ENCODE measurements at regions not wholly inside any gene's neighbourhood (a gene's known extent, or its start where the extent isn't known, plus 50 kb on each side); places are given as distances from the start of the nearest gene placed in this dataset.
"Not testable (repeated sequence)": the region's sequence is repeated elsewhere in the genome, so short reads cannot be mapped to it uniquely, and the experiment has no call there.

GRCh38 chr12:114847441-114848035 is 163.6 kb upstream of the TBX3 start:
- H3K4me1 ChIP-seq (ENCODE audit: control insufficient read depth in 5 of 5, insufficient read depth in 5 of 5, low read length in 5 of 5), result peaks cover 0 to 13% (median 10%) of the 10 kb centered on the region in 5 donors
- H3K27me3 ChIP-seq (ENCODE audit: control insufficient read depth in 5 of 5, insufficient read depth in 4 of 5, low read length in 5 of 5), result peaks cover 0 to 2% (median 0%) of the 10 kb centered on the region in 5 donors
- no peak overlapping the region for H3K4me3 ChIP-seq (ENCODE audit: low read depth in 1 of 5, low read length in 5 of 5)
- no peak overlapping the region for H3K27ac ChIP-seq (ENCODE audit: low read depth, low read length)
- H3K9ac ChIP-seq (ENCODE audit: low read length in 5 of 5), result no peak overlapping the region
- H3K36me3 ChIP-seq (ENCODE audit: control insufficient read depth in 5 of 5, insufficient read depth in 5 of 5, low read length in 5 of 5), result no peaks in the 10 kb centered on the region
- no peaks in the 10 kb centered on the region for H3K9me3 ChIP-seq (ENCODE audit: control insufficient read depth in 5 of 5, low read length in 5 of 5)

DNA sequence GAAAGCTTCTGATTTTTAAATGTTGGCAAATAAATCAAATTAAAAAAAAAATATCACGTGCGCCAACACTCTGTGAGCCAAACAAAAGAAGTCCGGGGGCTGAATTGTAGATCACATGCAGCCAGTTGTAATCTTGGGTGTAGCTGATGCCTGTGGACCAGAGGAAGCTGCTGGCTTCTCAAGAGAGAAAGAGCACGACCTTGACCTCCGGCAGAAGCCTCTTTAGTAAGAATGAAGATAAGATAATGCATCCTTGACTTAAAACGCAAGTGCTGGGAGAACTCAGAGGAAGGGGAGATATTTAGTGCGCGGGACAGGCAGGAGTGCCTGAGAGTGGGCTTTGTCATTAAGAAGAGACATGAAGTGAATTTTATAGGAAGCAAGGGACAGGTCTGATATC is 162.8 kb upstream of the TBX3 start:
- no peaks in the 10 kb centered on the region for H3K36me3 ChIP-seq (ENCODE audit: control insufficient read depth in 5 of 5, insufficient read depth in 5 of 5, low read length in 5 of 5)
- no peaks in the 10 kb centered on the region for H3K9me3 ChIP-seq (ENCODE audit: control insufficient read depth in 5 of 5, low read length in 5 of 5)
- no peak overlapping the region for H3K9ac ChIP-seq (ENCODE audit: low read length in 5 of 5)
- H3K27ac ChIP-seq (ENCODE audit: low read depth, low read length), result no peak overlapping the region
- H3K4me1 ChIP-seq (ENCODE audit: control insufficient read depth in 5 of 5, insufficient read depth in 5 of 5, low read length in 5 of 5), result peaks cover 0 to 13% (median 10%) of the 10 kb centered on the region in 5 donors
- peaks cover 0 to 2% (median 0%) of the 10 kb centered on the region in 5 donors for H3K27me3 ChIP-seq (ENCODE audit: control insufficient read depth in 5 of 5, insufficient read depth in 4 of 5, low read length in 5 of 5)
- no peak overlapping the region for H3K4me3 ChIP-seq (ENCODE audit: low read depth in 1 of 5, low read length in 5 of 5)

- no peak overlapping the region for H3K27ac ChIP-seq (ENCODE audit: low read depth, low read length)
- no peak overlapping the region for H3K9ac ChIP-seq (ENCODE audit: low read length in 5 of 5)
- peaks cover 0 to 2% (median 0%) of the 10 kb centered on the region in 5 donors for H3K9me3 ChIP-seq (ENCODE audit: control insufficient read depth in 5 of 5, low read length in 5 of 5)
- H3K4me1 ChIP-seq (ENCODE audit: control insufficient read depth in 5 of 5, insufficient read depth in 5 of 5, low read length in 5 of 5), result no peaks in the 10 kb centered on the region
- no peaks in the 10 kb centered on the region for H3K36me3 ChIP-seq (ENCODE audit: control insufficient read depth in 5 of 5, insufficient read depth in 5 of 5, low read length in 5 of 5)
- H3K4me3 ChIP-seq (ENCODE audit: low read depth in 1 of 5, low read length in 5 of 5), result no peak overlapping the region
- no peaks in the 10 kb centered on the region for H3K27me3 ChIP-seq (ENCODE audit: control insufficient read depth in 5 of 5, insufficient read depth in 4 of 5, low read length in 5 of 5)
Measured at GRCh38 chr12:114841557-114842251, 157.7 kb upstream of the TBX3 start.

DNA sequence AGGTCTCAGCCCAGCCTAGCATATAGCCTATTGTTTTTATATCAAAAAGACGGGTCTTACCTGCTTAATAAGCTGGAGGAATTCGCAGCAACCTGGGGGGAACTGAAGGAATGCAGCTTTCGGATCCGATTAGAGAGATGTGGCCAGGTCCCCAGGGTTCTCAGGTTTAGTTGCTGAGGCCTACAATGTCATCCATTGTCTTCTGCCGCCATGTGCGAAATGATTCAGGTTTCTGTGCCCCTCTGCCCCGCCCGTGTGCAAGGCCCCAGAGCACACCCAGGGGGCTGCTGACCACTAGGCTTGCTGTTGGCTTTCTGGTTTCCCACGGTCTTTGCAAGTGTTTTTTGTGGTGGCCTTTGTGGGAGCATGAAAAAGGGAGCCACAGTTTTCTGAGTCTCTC is 154.5 kb upstream of the TBX3 start:
- Histone ChIP-seq H3K4me1 (ENCODE audit: control insufficient read depth in 5 of 5, insufficient read depth in 5 of 5, low read length in 5 of 5) (no peaks in the 10 kb centered on the region), H3K4me3 (ENCODE audit: low read depth in 1 of 5, low read length in 5 of 5) (no peak overlapping the region), H3K9ac (ENCODE audit: low read length in 5 of 5) (no peak overlapping the region), H3K27ac (ENCODE audit: low read depth, low read length) (no peak overlapping the region), H3K36me3 (ENCODE audit: control insufficient read depth in 5 of 5, insufficient read depth in 5 of 5, low read length in 5 of 5) (no peaks in the 10 kb centered on the region), H3K27me3 (ENCODE audit: control insufficient read depth in 5 of 5, insufficient read depth in 4 of 5, low read length in 5 of 5) (no peaks in the 10 kb centered on the region), H3K9me3 (ENCODE audit: control insufficient read depth in 5 of 5, low read length in 5 of 5) (peaks cover 4 to 11% (median 8%) of the 10 kb centered on the region in 5 donors)

- no peak overlapping the region for H3K4me3 ChIP-seq (ENCODE audit: low read depth in 1 of 5, low read length in 5 of 5)
- H3K9me3 ChIP-seq (ENCODE audit: control insufficient read depth in 5 of 5, low read length in 5 of 5), result peaks cover 4 to 11% (median 8%) of the 10 kb centered on the region in 5 donors
- H3K9ac ChIP-seq (ENCODE audit: low read length in 5 of 5), result no peak overlapping the region
- H3K27me3 ChIP-seq (ENCODE audit: control insufficient read depth in 5 of 5, insufficient read depth in 4 of 5, low read length in 5 of 5), result no peaks in the 10 kb centered on the region
- no peak overlapping the region for H3K27ac ChIP-seq (ENCODE audit: low read depth, low read length)
- H3K36me3 ChIP-seq (ENCODE audit: control insufficient read depth in 5 of 5, insufficient read depth in 5 of 5, low read length in 5 of 5), result no peaks in the 10 kb centered on the region
- no peaks in the 10 kb centered on the region for H3K4me1 ChIP-seq (ENCODE audit: control insufficient read depth in 5 of 5, insufficient read depth in 5 of 5, low read length in 5 of 5)
Measured at GRCh38 chr12:114836609-114837008, 152.6 kb upstream of the TBX3 start.

DNA sequence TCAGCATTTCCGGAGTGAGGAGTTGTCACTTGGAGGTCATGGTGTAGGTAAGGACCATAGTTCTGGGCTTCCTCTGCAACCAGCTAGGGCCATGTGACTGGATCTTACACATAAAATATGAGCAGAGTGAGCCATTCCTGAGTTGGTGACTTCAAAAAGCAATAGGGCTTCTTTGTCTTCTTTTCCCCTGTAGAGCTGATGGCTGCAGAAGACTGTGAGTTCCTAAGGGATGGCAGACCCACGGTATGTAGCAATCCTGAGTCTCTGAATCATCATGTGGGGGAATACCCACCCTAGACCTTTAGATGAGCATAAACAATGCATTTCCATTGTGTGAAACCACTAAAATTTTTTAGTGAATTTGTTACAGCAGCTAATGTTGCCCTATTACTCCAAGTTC is 151.1 kb upstream of the TBX3 start:
- Histone ChIP-seq H3K27me3 (ENCODE audit: control insufficient read depth in 5 of 5, insufficient read depth in 4 of 5, low read length in 5 of 5) (no peaks in the 10 kb centered on the region), H3K9ac (ENCODE audit: low read length in 5 of 5) (no peak overlapping the region), H3K4me1 (ENCODE audit: control insufficient read depth in 5 of 5, insufficient read depth in 5 of 5, low read length in 5 of 5) (no peaks in the 10 kb centered on the region), H3K36me3 (ENCODE audit: control insufficient read depth in 5 of 5, insufficient read depth in 5 of 5, low read length in 5 of 5) (no peaks in the 10 kb centered on the region), H3K27ac (ENCODE audit: low read depth, low read length) (no peak overlapping the region), H3K9me3 (ENCODE audit: control insufficient read depth in 5 of 5, low read length in 5 of 5) (peaks cover 4 to 11% (median 8%) of the 10 kb centered on the region in 5 donors), H3K4me3 (ENCODE audit: low read depth in 1 of 5, low read length in 5 of 5) (no peak overlapping the region)

GRCh38 chr12:114834621-114835020 is 150.6 kb upstream of the TBX3 start:
- no peaks in the 10 kb centered on the region for H3K27me3 ChIP-seq (ENCODE audit: control insufficient read depth in 5 of 5, insufficient read depth in 4 of 5, low read length in 5 of 5)
- H3K36me3 ChIP-seq (ENCODE audit: control insufficient read depth in 5 of 5, insufficient read depth in 5 of 5, low read length in 5 of 5), result no peaks in the 10 kb centered on the region
- peaks cover 4 to 11% (median 8%) of the 10 kb centered on the region in 5 donors for H3K9me3 ChIP-seq (ENCODE audit: control insufficient read depth in 5 of 5, low read length in 5 of 5)
- H3K4me1 ChIP-seq (ENCODE audit: control insufficient read depth in 5 of 5, insufficient read depth in 5 of 5, low read length in 5 of 5), result no peaks in the 10 kb centered on the region
- no peak overlapping the region for H3K27ac ChIP-seq (ENCODE audit: low read depth, low read length)
- H3K4me3 ChIP-seq (ENCODE audit: low read depth in 1 of 5, low read length in 5 of 5), result no peak overlapping the region
- H3K9ac ChIP-seq (ENCODE audit: low read length in 5 of 5), result no peak overlapping the region

DNA sequence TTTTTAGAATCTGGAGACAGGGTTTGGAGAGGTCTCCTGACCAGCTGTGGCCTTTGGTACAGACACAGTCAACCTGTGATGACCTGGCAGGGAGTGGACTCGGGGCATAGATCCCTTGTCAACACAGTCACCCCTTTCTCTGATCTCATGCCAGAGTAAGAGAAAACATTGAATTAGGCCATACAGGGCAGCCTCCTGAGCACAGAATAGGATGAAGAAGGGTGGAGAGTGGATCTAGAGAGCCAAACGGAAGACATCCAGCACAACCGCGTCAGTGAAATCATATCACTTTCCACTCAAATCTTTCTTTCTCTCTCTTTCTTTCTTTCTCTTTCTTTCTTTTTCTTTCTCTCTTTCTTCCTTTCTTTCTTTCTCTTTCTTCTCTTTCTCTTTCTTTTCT is 145.9 kb upstream of the TBX3 start:
- Histone ChIP-seq H3K9me3 (ENCODE audit: control insufficient read depth in 5 of 5, low read length in 5 of 5) (no peaks in the 10 kb centered on the region), H3K27me3 (ENCODE audit: control insufficient read depth in 5 of 5, insufficient read depth in 4 of 5, low read length in 5 of 5) (peaks cover 0 to 4% (median 0%) of the 10 kb centered on the region in 5 donors), H3K36me3 (ENCODE audit: control insufficient read depth in 5 of 5, insufficient read depth in 5 of 5, low read length in 5 of 5) (no peaks in the 10 kb centered on the region), H3K4me1 (ENCODE audit: control insufficient read depth in 5 of 5, insufficient read depth in 5 of 5, low read length in 5 of 5) (no peaks in the 10 kb centered on the region), H3K4me3 (ENCODE audit: low read depth in 1 of 5, low read length in 5 of 5) (no peak overlapping the region), H3K27ac (ENCODE audit: low read depth, low read length) (no peak overlapping the region), H3K9ac (ENCODE audit: low read length in 5 of 5) (no peak overlapping the region)

GRCh38 chr12:114829244-114829643 is 145.3 kb upstream of the TBX3 start:
- not testable (repeated sequence) for H3K4me3 ChIP-seq (ENCODE audit: low read depth in 1 of 5, low read length in 5 of 5); H3K36me3 ChIP-seq (ENCODE audit: control insufficient read depth in 5 of 5, insufficient read depth in 5 of 5, low read length in 5 of 5); H3K9me3 ChIP-seq (ENCODE audit: control insufficient read depth in 5 of 5, low read length in 5 of 5); H3K27ac ChIP-seq (ENCODE audit: low read depth, low read length); H3K27me3 ChIP-seq (ENCODE audit: control insufficient read depth in 5 of 5, insufficient read depth in 4 of 5, low read length in 5 of 5); H3K9ac ChIP-seq (ENCODE audit: low read length in 5 of 5); H3K4me1 ChIP-seq (ENCODE audit: control insufficient read depth in 5 of 5, insufficient read depth in 5 of 5, low read length in 5 of 5)

GRCh38 chr12:114827461-114827860 is 143.5 kb upstream of the TBX3 start:
- H3K9me3 ChIP-seq (ENCODE audit: control insufficient read depth in 5 of 5, low read length in 5 of 5), result no peaks in the 10 kb centered on the region
- H3K9ac ChIP-seq (ENCODE audit: low read length in 5 of 5), result no peak overlapping the region
- no peaks in the 10 kb centered on the region for H3K36me3 ChIP-seq (ENCODE audit: control insufficient read depth in 5 of 5, insufficient read depth in 5 of 5, low read length in 5 of 5)
- peaks cover 0 to 4% (median 0%) of the 10 kb centered on the region in 5 donors for H3K27me3 ChIP-seq (ENCODE audit: control insufficient read depth in 5 of 5, insufficient read depth in 4 of 5, low read length in 5 of 5)
- H3K27ac ChIP-seq (ENCODE audit: low read depth, low read length), result no peak overlapping the region
- H3K4me3 ChIP-seq (ENCODE audit: low read depth in 1 of 5, low read length in 5 of 5), result no peak overlapping the region
- H3K4me1 ChIP-seq (ENCODE audit: control insufficient read depth in 5 of 5, insufficient read depth in 5 of 5, low read length in 5 of 5), result no peaks in the 10 kb centered on the region
